ENCODE measurements at regions not wholly inside any gene's neighbourhood (a gene's known extent, or its start where the extent isn't known, plus 50 kb on each side); places are given as distances from the start of the nearest gene placed in this dataset.

- Histone ChIP-seq H4K20me1 (ENCODE audit: insufficient read depth, low read length) (no peaks in the 10 kb centered on the region), H2AFZ (ENCODE audit: low read depth, low read length) (no peak overlapping the region), H3K9ac (ENCODE audit: low read depth, low read length) (no peak overlapping the region), H3K4me1 (ENCODE audit: insufficient read depth, low read length) (no peaks in the 10 kb centered on the region), H3K4me2 (ENCODE audit: insufficient read depth, low read length) (no peak overlapping the region), H3K79me2 (ENCODE audit: insufficient read depth, low read length) (no peaks in the 10 kb centered on the region), H3K9me3 (ENCODE audit: insufficient read depth, low read length, severe bottlenecking) (no peaks in the 10 kb centered on the region), H3K4me3 (ENCODE audit: low read depth in 1 of 2, low read length in 2 of 2) (no peak overlapping the region), H3K27ac (ENCODE audit: low read length) (no peak overlapping the region), H3K27me3 (ENCODE audit: insufficient read depth, low read length, poor library complexity) (no peaks in the 10 kb centered on the region), H3K36me3 (ENCODE audit: insufficient read depth, low read length) (no peaks in the 10 kb centered on the region)
- ATAC-seq (ENCODE audit: insufficient read depth, low read depth) (no peak), DNase-seq (no peak)
- TF ChIP-seq CTCF (IDR thresholded peaks at IDR 0.05; ENCODE audit: borderline replicate concordance, extremely low read depth, low read length, poor library complexity, severe bottlenecking): no peak
- TF ChIP-seq EZH2 (IDR thresholded peaks at IDR 0.05; ENCODE audit: borderline replicate concordance, low read depth, low read length, severe bottlenecking): no peak
These were observed 774.8 kb upstream of the EPHA6 start for GRCh38 chr3:96039632-96040031.

GRCh38 chr3:96059301-96059700 is 755.1 kb upstream of the EPHA6 start:
- Histone ChIP-seq H3K27me3 (ENCODE audit: insufficient read depth, low read length, poor library complexity) (no peaks in the 10 kb centered on the region), H2AFZ (ENCODE audit: low read depth, low read length) (no peak overlapping the region), H3K36me3 (ENCODE audit: insufficient read depth, low read length) (no peaks in the 10 kb centered on the region), H3K4me3 (ENCODE audit: low read depth in 1 of 2, low read length in 2 of 2) (no peak overlapping the region), H3K79me2 (ENCODE audit: insufficient read depth, low read length) (no peaks in the 10 kb centered on the region), H4K20me1 (ENCODE audit: insufficient read depth, low read length) (no peaks in the 10 kb centered on the region), H3K4me2 (ENCODE audit: insufficient read depth, low read length) (no peak overlapping the region), H3K9ac (ENCODE audit: low read depth, low read length) (no peak overlapping the region), H3K27ac (ENCODE audit: low read length) (no peak overlapping the region), H3K9me3 (ENCODE audit: insufficient read depth, low read length, severe bottlenecking) (no peaks in the 10 kb centered on the region), H3K4me1 (ENCODE audit: insufficient read depth, low read length) (no peaks in the 10 kb centered on the region)
- DNase-seq (no peak), ATAC-seq (ENCODE audit: insufficient read depth, low read depth) (no peak)
- no peak for TF ChIP-seq EZH2 (IDR thresholded peaks at IDR 0.05; ENCODE audit: borderline replicate concordance, low read depth, low read length, severe bottlenecking)
- no peak for TF ChIP-seq CTCF (IDR thresholded peaks at IDR 0.05; ENCODE audit: borderline replicate concordance, extremely low read depth, low read length, poor library complexity, severe bottlenecking)

GRCh38 chr3:96069065-96069464 is 745.3 kb upstream of the EPHA6 start:
- no peak for ATAC-seq (ENCODE audit: insufficient read depth, low read depth)

More at GRCh38 chr3:96069065-96069464, 745.3 kb upstream of the EPHA6 start:
- Histone ChIP-seq H3K27ac (ENCODE audit: low read length) (no peak overlapping the region), H3K9ac (ENCODE audit: low read depth, low read length) (no peak overlapping the region), H3K79me2 (ENCODE audit: insufficient read depth, low read length) (no peaks in the 10 kb centered on the region), H3K4me1 (ENCODE audit: insufficient read depth, low read length) (no peaks in the 10 kb centered on the region), H4K20me1 (ENCODE audit: insufficient read depth, low read length) (no peaks in the 10 kb centered on the region), H3K9me3 (ENCODE audit: insufficient read depth, low read length, severe bottlenecking) (peaks cover 7% of the 10 kb centered on the region), H3K27me3 (ENCODE audit: insufficient read depth, low read length, poor library complexity) (no peaks in the 10 kb centered on the region), H3K4me2 (ENCODE audit: insufficient read depth, low read length) (no peak overlapping the region), H3K4me3 (ENCODE audit: low read depth in 1 of 2, low read length in 2 of 2) (no peak overlapping the region), H3K36me3 (ENCODE audit: insufficient read depth, low read length) (no peaks in the 10 kb centered on the region), H2AFZ (ENCODE audit: low read depth, low read length) (no peak overlapping the region)
- no peak for TF ChIP-seq EZH2 (IDR thresholded peaks at IDR 0.05; ENCODE audit: borderline replicate concordance, low read depth, low read length, severe bottlenecking)
- no peak for TF ChIP-seq CTCF (IDR thresholded peaks at IDR 0.05; ENCODE audit: borderline replicate concordance, extremely low read depth, low read length, poor library complexity, severe bottlenecking)
- no peak for DNase-seq

Data from DND-41 (cell line).